ENCODE measurements at regions not wholly inside any gene's neighbourhood (a gene's known extent, or its start where the extent isn't known, plus 50 kb on each side); places are given as distances from the start of the nearest gene placed in this dataset.
A peak's percentile ranks its signal among the peaks of the same experiment; 100 is the strongest.

DNA sequence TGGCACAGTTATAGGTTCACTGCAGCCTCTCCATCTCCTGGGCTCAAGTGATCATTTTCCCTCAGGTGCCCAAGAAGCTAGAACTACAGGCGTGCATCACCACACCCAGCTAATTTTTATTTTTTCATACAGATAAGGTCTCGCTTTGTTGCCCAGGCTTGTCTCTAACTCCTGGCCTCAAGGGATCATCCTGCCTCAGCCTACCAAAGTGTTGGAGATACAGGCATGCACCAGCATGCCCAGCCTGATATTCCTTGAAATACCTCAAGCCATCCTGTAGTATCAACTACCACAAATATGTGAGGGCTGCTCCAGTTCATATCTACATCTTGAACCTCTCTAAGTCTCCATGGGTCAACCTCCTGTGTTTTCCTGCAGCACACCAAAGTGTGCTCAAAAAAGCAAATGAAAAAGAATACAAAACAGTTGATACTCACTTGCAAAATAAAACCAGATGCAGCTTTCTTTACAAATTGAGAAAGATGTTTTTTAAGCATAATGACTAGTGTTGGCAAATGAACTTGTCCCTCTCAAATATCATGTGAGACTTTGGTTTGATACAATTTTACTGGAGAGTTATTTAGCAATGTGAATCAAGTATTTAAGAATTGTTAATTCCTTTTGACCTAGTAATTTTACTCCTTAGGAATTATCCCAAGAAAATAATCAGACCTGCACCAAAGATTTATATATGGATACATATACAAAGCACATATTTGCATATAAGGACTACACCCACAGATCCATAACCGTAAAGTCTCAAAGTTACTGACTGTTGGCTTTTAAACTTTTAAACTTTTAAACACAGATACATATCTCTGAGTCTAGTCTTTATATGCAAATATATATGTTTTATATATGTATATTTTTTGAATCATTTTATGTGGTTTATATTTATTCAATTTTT lies 197.7 kb downstream of the NRIP1 start:
- CTCF ChIA-PET: interaction anchor here (2.0 kb wide), 1 partner anchor 616 kb away, joined by 7 read pairs; no protein-coding TSS in a partner anchor

DNA sequence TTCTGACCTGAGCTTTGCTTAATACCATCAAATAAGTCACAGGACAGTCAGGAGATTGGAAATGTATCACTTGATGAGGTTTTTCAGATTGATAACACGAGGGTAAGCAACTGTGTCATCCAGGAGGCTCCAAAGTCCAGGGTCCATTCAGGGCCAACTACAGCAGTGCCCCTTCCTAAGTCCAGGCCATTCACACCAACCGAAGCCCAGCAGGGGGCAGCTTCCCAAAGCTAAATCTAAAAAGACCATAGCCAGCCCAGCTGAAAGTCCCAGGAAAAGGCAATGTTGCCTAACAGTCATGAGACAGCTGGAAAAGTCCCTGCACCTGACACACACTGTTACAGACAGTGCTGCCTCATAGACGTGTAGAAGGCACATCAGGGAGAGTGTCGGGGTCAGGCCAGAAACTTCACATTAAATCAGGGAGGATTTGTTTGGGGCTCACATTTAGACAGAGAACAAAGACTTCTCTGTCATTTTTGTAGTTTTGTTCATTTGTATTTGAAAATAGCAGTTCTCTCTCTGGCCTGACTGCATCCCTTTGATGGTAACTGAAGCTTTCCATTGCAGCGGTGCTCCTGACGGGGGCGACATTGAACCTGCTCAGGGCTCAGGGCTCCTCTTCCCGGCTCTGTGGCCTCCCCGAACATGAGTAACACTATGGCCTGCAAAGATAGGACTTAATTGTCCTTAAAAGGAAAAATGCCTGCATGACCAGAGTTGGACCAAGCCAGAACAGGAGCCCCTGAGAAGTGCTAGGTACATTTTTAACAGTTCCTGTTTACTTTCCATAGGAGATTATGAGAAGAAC lies 200.4 kb downstream of the NRIP1 start:
- H2AFZ ChIP-seq (ENCODE audit: low read depth): no peak overlapping the region
- TF ChIP-seq, protein P1, sequence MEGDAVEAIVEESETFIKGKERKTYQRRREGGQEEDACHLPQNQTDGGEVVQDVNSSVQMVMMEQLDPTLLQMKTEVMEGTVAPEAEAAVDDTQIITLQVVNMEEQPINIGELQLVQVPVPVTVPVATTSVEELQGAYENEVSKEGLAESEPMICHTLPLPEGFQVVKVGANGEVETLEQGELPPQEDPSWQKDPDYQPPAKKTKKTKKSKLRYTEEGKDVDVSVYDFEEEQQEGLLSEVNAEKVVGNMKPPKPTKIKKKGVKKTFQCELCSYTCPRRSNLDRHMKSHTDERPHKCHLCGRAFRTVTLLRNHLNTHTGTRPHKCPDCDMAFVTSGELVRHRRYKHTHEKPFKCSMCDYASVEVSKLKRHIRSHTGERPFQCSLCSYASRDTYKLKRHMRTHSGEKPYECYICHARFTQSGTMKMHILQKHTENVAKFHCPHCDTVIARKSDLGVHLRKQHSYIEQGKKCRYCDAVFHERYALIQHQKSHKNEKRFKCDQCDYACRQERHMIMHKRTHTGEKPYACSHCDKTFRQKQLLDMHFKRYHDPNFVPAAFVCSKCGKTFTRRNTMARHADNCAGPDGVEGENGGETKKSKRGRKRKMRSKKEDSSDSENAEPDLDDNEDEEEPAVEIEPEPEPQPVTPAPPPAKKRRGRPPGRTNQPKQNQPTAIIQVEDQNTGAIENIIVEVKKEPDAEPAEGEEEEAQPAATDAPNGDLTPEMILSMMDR (IDR thresholded peaks at IDR 0.05): peak; percentile 49
- TF ChIP-seq GATA2 (CRISPR knock-in tag; IDR thresholded peaks at IDR 0.05): no peak
- no peak for TF ChIP-seq RXRA (IDR thresholded peaks at IDR 0.05; ENCODE audit: borderline replicate concordance, low read depth)
- TF ChIP-seq RAD21 (IDR thresholded peaks at IDR 0.05; ENCODE audit: low read length): peak; percentile 43
- peak; percentile 43 for TF ChIP-seq SMC3 (IDR thresholded peaks at IDR 0.05; ENCODE audit: low read depth, low read length)
- no peak overlapping the region for H3K27ac ChIP-seq (ENCODE audit: low read depth in 2 of 2, low read length in 1 of 2)
- DNase-seq: peak; percentile 12
- no peaks in the 10 kb centered on the region for H3K9me3 ChIP-seq
- no peaks in the 10 kb centered on the region for H3K36me3 ChIP-seq (replicated peaks in 1 of 2; ENCODE audit: control insufficient read depth in 1 of 2, insufficient read depth in 2 of 2, low read length in 1 of 2)
- no peak overlapping the region for H3K9ac ChIP-seq
- no peaks in the 10 kb centered on the region for H3K4me1 ChIP-seq (ENCODE audit: control insufficient read depth in 1 of 2, insufficient read depth in 2 of 2, low read depth in 1 of 2, low read length in 1 of 2)
- peak overlapping the region in 1 of 2 experiments; percentile 46; a peak in 1 of 4 replicates for H3K4me3 ChIP-seq (ENCODE audit: low read depth in 2 of 2, low read length in 1 of 2)
- WGBS (ENCODE audit: low lambda C conversion rate): under 1% methylated on average over 9 of the region's 9 CpGs
- CTCF ChIA-PET: interaction anchor here (0.9 to 2.2 kb wide), 13 partner anchors 10 to 728 kb away, joined by 3 to 13 read pairs (median 3); no protein-coding TSS in a partner anchor
- H3K9me2 ChIP-seq: no peaks in the 10 kb centered on the region
- no peaks in the 10 kb centered on the region; the same call in 1 of the 2 replicates for H3K27me3 ChIP-seq (ENCODE audit: insufficient read depth)
- no peaks in the 10 kb centered on the region for H3K79me2 ChIP-seq (ENCODE audit: insufficient read depth)
- no peak overlapping the region for H3K4me2 ChIP-seq
- no peaks in the 10 kb centered on the region for H4K20me1 ChIP-seq (ENCODE audit: insufficient read depth)
- POLR2A ChIA-PET: no interaction called here
- no peaks in the 10 kb centered on the region for H3F3A ChIP-seq (replicated peaks; ENCODE audit: insufficient read depth)

More for the DNA sequence above, 197.7 kb downstream of the NRIP1 start:
- Histone ChIP-seq H3K9me3 (no peaks in the 10 kb centered on the region), H3K36me3 (replicated peaks in 1 of 2; ENCODE audit: control insufficient read depth in 1 of 2, insufficient read depth in 2 of 2, low read length in 1 of 2) (no peaks in the 10 kb centered on the region), H3K4me3 (ENCODE audit: low read depth in 2 of 2, low read length in 1 of 2) (no peak overlapping the region), H3K27me3 (ENCODE audit: insufficient read depth) (no peaks in the 10 kb centered on the region; the same call in 1 of the 2 replicates), H3K79me2 (ENCODE audit: insufficient read depth) (no peaks in the 10 kb centered on the region), H3K27ac (ENCODE audit: low read depth in 2 of 2, low read length in 1 of 2) (no peak overlapping the region), H3K9me2 (no peaks in the 10 kb centered on the region), H2AFZ (ENCODE audit: low read depth) (no peak overlapping the region), H3K4me2 (no peak overlapping the region), H3F3A (replicated peaks; ENCODE audit: insufficient read depth) (no peaks in the 10 kb centered on the region), H3K4me1 (ENCODE audit: control insufficient read depth in 1 of 2, insufficient read depth in 2 of 2, low read depth in 1 of 2, low read length in 1 of 2) (no peaks in the 10 kb centered on the region), H4K20me1 (ENCODE audit: insufficient read depth) (no peaks in the 10 kb centered on the region), H3K9ac (no peak overlapping the region)
- POLR2A ChIA-PET: no interaction called here
- TF ChIP-seq, protein P2, sequence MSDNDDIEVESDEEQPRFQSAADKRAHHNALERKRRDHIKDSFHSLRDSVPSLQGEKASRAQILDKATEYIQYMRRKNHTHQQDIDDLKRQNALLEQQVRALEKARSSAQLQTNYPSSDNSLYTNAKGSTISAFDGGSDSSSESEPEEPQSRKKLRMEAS (IDR thresholded peaks at IDR 0.05; ENCODE audit: low read depth): no peak
- DNase-seq: no peak
- 12% methylated on average over 3 of the region's 3 CpGs for WGBS (ENCODE audit: low lambda C conversion rate)

Measured in SK-N-SH (cell line).